ENCODE measurements at regions not wholly inside any gene's neighbourhood (a gene's known extent, or its start where the extent isn't known, plus 50 kb on each side); places are given as distances from the start of the nearest gene placed in this dataset.

DNA sequence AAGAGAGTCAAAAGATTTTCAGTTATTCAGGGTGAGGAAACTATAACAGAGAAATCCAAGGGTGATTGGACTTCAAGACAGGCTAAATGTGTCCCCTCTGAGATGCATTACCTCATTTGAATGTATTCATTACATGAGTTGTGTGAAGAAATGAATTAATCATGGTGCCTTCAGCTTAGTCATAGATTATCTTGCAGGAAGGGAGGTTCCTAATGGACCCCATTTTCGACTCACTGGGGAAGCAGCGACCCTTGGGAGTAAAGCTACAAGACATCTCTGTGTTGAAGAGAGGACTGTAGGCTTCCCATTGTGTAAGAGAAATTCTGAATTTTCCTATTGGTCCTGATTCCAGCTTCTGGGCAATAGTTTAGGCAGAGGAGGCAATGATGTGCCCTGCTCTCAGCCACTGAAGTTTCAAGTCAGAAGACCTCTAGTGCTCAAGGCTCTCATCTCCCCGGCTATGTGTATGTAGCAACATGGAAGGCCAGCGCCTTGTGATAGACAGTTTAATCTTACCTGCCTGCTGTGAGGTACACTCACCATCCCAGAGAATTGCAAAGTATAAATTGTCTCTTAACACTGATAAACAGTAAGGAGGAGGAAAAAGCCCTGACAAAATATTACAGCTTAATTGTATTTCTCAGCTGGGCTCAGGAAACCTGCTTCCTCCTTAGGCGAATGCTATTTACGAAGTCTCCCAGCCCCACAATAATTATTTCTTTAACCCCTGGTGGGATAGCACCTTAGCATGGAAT, 133.8 kb downstream of the PDCD6IP start:
- TF ChIP-seq, protein P1, sequence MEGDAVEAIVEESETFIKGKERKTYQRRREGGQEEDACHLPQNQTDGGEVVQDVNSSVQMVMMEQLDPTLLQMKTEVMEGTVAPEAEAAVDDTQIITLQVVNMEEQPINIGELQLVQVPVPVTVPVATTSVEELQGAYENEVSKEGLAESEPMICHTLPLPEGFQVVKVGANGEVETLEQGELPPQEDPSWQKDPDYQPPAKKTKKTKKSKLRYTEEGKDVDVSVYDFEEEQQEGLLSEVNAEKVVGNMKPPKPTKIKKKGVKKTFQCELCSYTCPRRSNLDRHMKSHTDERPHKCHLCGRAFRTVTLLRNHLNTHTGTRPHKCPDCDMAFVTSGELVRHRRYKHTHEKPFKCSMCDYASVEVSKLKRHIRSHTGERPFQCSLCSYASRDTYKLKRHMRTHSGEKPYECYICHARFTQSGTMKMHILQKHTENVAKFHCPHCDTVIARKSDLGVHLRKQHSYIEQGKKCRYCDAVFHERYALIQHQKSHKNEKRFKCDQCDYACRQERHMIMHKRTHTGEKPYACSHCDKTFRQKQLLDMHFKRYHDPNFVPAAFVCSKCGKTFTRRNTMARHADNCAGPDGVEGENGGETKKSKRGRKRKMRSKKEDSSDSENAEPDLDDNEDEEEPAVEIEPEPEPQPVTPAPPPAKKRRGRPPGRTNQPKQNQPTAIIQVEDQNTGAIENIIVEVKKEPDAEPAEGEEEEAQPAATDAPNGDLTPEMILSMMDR (IDR thresholded peaks at IDR 0.05), result no peak

DNA sequence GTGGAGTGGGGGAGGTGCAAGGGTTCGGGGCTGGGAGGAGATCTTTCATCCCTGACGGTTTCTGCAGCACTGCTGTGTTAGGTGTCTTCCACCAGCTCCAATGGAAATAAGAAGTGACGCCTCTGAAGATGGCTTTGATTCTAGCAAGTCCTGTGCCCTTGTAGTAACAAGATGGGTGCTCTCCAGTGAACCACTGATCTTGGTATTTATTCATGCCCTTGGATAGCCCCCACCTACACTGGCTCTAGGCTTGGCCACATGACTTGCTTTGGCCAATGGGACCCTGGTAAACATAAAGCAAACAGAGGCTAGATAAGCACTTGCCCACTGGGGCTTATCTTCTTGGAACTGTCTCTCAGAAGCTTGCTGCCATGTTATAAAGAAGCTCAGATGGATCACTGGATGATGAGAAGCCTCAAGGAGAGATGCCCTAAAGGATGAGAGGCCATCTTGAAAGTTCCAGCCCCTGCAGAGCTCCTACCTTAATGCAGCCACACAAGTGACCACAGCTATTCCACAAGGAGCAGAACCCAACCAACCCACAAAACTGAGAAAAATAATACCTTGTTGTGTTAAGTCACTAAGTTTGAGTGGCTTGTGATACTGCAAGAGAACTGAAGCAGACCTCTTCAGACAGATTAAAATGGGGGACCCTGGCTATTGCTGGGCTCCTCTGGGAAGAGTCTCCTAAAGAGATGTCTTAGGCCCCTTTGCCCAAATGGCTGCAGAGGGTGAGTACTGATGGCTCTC, 137.9 kb downstream of the PDCD6IP start:
- ATAC-seq (ENCODE audit: low FRiP score), result no peak
- TF ChIP-seq, protein P1 (IDR thresholded peaks at IDR 0.05), result no peak

More for the DNA sequence above, 133.8 kb downstream of the PDCD6IP start:
- DNase-seq (ENCODE audit: low spot score) (no peak), ATAC-seq (ENCODE audit: low FRiP score) (no peak)

DNA sequence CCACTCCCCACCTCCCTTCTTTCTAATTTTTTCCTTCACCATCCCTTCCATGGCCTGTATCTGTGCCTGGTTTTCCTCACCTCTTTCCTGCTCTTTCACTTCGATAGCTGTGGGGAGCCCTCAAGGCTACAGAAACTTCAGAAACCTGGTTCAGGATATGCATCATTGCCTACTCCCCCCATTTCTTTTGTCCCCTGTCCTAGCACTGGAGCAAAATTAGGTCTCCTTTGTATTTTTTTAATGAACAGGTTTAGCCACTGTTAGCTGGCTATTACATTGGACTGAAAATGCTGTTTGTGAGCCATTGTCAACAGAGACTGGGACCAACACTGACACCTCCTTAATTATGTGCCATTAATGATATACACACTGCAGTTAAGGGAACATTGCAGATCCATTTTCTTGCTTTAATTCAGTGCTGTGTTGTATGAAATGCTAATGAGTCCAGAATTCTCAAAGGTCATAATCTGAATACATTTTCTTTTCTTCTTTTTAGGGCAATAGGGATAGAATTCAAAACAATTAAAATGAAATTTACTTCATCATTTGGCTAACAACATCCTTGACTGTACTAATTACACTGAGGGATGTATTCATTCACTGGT, 138.6 kb downstream of the PDCD6IP start:
- TF ChIP-seq, protein P1 (IDR thresholded peaks at IDR 0.05), result no peak
- ATAC-seq (ENCODE audit: low FRiP score) (no peak), DNase-seq (ENCODE audit: low spot score) (no peak)

More for the DNA sequence above, 137.9 kb downstream of the PDCD6IP start:
- DNase-seq (ENCODE audit: low spot score), result no peak

DNA sequence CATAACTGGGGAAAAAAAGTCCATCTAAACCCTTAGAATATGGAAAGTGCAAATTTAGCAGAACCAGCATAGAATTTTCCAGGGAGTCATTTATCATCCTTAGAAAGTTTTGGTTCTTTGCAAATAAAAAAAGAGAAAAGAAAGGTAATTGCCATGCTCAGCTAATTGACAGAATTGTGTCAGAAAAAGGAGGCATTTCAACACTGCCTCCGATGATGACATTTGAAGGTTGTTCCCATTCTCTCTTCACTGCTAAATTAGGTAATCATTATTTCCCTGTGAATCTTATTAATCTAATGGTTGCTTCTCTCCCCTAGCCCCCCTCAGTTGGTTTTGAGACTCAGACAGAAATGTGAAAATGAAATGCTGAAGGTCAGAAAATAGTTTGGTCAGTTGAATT, 139.2 kb downstream of the PDCD6IP start:
- ATAC-seq (ENCODE audit: low FRiP score) (no peak), DNase-seq (ENCODE audit: low spot score) (no peak)

DNA sequence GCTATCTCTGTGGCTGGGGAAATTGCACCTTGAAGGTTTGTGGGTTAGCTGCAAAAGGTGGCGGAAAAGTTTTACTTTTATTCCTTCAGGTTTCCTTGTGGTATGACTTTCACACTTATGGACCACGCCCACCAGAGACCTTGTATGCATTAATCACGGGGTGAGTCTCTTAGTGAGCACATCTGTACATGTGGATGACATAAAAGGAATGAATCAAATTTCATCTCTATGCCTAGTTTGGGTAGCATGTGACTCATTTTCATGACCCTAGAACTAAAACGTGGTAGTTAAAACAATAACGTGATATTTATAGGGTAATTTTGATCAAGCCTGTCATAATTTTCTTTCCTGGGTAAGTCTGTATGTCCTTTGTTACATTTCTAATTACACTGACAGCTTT, 141.7 kb downstream of the PDCD6IP start:
- ATAC-seq (ENCODE audit: low FRiP score), result no peak
- TF ChIP-seq, protein P1 (IDR thresholded peaks at IDR 0.05), result no peak
- no peak for DNase-seq (ENCODE audit: low spot score)

More for the DNA sequence above, 139.2 kb downstream of the PDCD6IP start:
- TF ChIP-seq, protein P1 (IDR thresholded peaks at IDR 0.05), result no peak

DNA sequence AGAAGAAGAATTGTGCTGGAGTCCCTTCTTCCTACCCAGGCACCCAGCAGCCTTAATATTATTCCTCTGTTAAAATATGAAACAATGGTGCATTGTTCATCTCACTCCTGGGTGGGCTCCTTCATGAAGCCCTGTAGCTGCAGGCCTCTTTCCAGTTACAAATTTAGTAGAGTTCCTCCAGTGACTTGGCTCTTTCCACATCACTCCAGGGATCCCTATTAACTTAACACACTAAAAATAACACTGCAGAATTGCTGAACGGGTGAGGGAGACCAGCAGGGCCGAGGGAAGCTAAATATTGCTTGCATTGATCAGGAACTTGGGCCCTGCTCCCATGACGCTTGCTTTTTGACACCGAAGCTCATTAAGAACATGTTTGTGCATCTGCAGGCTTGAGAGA, 142.3 kb downstream of the PDCD6IP start:
- DNase-seq (ENCODE audit: low spot score) (no peak), ATAC-seq (ENCODE audit: low FRiP score) (no peak)
- TF ChIP-seq, protein P1 (IDR thresholded peaks at IDR 0.05), result no peak

All from omental fat pad (tissue), 3 donors.